Activated B cell treated with CpG ODN at 0.5 μM for 24 hours (primary cell): ENCODE measurements at regions not wholly inside any gene's neighbourhood (a gene's known extent, or its start where the extent isn't known, plus 50 kb on each side); places are given as distances from the start of the nearest gene placed in this dataset.

Experiments used
- ATAC-seq: fragments of 200-7000 bp; cut with Tn5 transposase; one replicate; pipeline ENCODE4 v1.10.0; 2021; ENCODE audit warnings: low read depth, mild to moderate bottlenecking, moderate library complexity
- CTCF ChIA-PET: fragments of 350-600 bp; sonication (Branson Sonifier 250); formaldehyde crosslinking; loops from one replicate; lab custom pipeline; 2021; ENCODE audit warnings: antibody characterized with exemption; lab: Charles Lee
- POLR2A ChIA-PET: fragments of 350-600 bp; sonication (Branson Sonifier 250); formaldehyde crosslinking; loops from one replicate; lab custom pipeline; 2021; ENCODE audit warnings: antibody characterized with exemption; lab: Charles Lee
- DNase-seq: peaks from one replicate; pipeline ENCODE4 v3.0.0; 2022
- H3K27ac Mint-ChIP-seq: one replicate; pipeline ENCODE4 v1.8.0; 2020; ENCODE audit warnings: mixed read lengths
- H3K27me3 Mint-ChIP-seq: one replicate; pipeline ENCODE4 v1.8.0; 2021; ENCODE audit warnings: mixed read lengths
- H3K36me3 Mint-ChIP-seq: one replicate; pipeline ENCODE4 v1.8.0; 2021; ENCODE audit warnings: low read depth, mixed read lengths
- H3K4me1 Mint-ChIP-seq: one replicate; pipeline ENCODE4 v1.8.0; 2021; ENCODE audit warnings: mixed read lengths
- H3K4me3 Mint-ChIP-seq: one replicate; pipeline ENCODE4 v1.8.0; 2020; ENCODE audit warnings: mild to moderate bottlenecking, mixed read lengths
- H3K9me3 Mint-ChIP-seq: one replicate; pipeline ENCODE4 v1.8.0; 2020; ENCODE audit warnings: mixed read lengths
- CTCF ChIP-seq: fragments of 200-600 bp; IDR thresholded peaks from one replicate; pipeline ENCODE4 v1.8.0; 2022; ENCODE audit warnings: antibody characterized with exemption, mild to moderate bottlenecking
- intact Hi-C: fragments of 100-400 bp; cut with micrococcal nuclease; formaldehyde crosslinking; loops from one replicate; pipeline ENCODE4 v1.15.1; 2024

- Mint-ChIP-seq H3K9me3 (peaks cover 9% of the 10 kb centered on the region), H3K27me3 (no peaks in the 10 kb centered on the region), H3K27ac (no peak overlapping the region), H3K4me3 (no peak overlapping the region), H3K4me1 (no peaks in the 10 kb centered on the region), H3K36me3 (no peaks in the 10 kb centered on the region)
- no peak for DNase-seq
- ATAC-seq = no peak
- ChIA-PET CTCF (no interaction called here), POLR2A (no interaction called here)
- intact Hi-C loops = no loop called here
- no peak for TF ChIP-seq CTCF
Measured at GRCh38 chr2:123207245-123207644, 817.8 kb upstream of the CNTNAP5 start.

DNA sequence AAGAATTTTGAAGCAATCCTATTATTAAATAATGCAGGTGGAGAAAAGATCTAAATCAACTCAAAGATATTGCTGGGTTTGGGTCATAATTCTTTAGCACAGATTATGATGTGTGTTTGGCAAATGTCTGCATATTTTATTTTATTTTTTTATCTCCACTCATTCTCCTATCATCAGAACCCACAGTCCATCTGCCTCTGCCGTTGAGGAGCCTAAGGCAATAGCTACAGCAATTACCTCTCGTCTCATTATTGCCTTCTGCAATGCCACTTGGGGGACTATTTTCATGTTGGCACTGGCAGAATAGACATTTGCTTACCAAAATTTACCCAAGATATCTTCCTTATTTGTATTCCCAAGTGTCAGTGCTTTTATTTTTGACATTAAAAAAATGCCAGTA is 815.9 kb upstream of the CNTNAP5 start:
- ATAC-seq (no peak), DNase-seq (no peak)
- no peaks in the 10 kb centered on the region for H3K36me3 Mint-ChIP-seq
- no peaks in the 10 kb centered on the region for H3K27me3 Mint-ChIP-seq
- no peaks in the 10 kb centered on the region for H3K4me1 Mint-ChIP-seq
- CTCF ChIA-PET = no interaction called here
- no peak overlapping the region for H3K27ac Mint-ChIP-seq
- H3K9me3 Mint-ChIP-seq = no peaks in the 10 kb centered on the region
- POLR2A ChIA-PET = no interaction called here
- intact Hi-C loops = no loop called here
- H3K4me3 Mint-ChIP-seq = no peak overlapping the region
- TF ChIP-seq CTCF = no peak

- Mint-ChIP-seq H3K9me3 (no peaks in the 10 kb centered on the region), H3K27ac (no peak overlapping the region), H3K4me1 (no peaks in the 10 kb centered on the region), H3K27me3 (no peaks in the 10 kb centered on the region), H3K4me3 (no peak overlapping the region), H3K36me3 (no peaks in the 10 kb centered on the region)
- TF ChIP-seq CTCF = no peak
- POLR2A ChIA-PET = no interaction called here
- DNase-seq (no peak), ATAC-seq (no peak)
- intact Hi-C loops = no loop called here
- CTCF ChIA-PET = no interaction called here
Measured at GRCh38 chr2:123211181-123211580, 813.9 kb upstream of the CNTNAP5 start.

- intact Hi-C loops = no loop called here
- no peak for DNase-seq
- ATAC-seq = no peak
- CTCF ChIA-PET = no interaction called here
- no peaks in the 10 kb centered on the region for H3K27me3 Mint-ChIP-seq
- no peak overlapping the region for H3K4me3 Mint-ChIP-seq
- no peak for TF ChIP-seq CTCF
- no peaks in the 10 kb centered on the region for H3K36me3 Mint-ChIP-seq
- no peaks in the 10 kb centered on the region for H3K4me1 Mint-ChIP-seq
- H3K9me3 Mint-ChIP-seq = peaks cover 6% of the 10 kb centered on the region
- H3K27ac Mint-ChIP-seq = no peak overlapping the region
- POLR2A ChIA-PET = no interaction called here
Measured at GRCh38 chr2:123245156-123245555, 779.9 kb upstream of the CNTNAP5 start.

DNA sequence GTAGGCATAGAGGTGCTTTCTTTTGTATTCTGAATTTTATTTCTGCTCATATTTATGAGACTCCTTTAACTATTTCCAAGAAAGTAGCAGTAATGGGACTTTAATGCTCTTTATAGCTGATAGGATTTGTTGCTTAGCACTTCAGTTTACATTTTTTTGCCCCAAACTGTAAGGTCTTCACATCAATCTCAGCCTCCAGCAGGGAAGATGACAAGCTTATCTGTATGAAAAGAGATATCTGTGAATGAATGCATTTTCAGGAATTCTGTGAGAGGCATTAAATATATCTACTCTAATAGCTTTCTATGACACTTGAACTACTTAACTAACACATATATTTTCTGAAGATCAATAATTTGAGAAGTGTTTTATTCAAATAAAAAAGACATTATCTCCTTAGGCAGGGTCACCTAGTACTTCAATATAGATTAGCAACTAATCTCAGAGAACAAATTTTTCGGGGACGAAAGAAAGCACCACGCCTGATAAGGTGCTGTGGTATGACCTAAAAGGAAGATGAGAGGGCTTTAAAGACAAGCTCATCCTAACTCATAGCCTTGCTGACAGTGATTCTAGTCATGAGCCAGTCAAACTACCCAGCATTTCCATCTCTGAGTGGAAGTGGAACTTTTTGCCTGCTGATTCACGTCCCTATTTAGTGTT is 766.1 kb upstream of the CNTNAP5 start:
- POLR2A ChIA-PET = no interaction called here
- Mint-ChIP-seq H3K4me1 (no peaks in the 10 kb centered on the region), H3K9me3 (peaks cover 21% of the 10 kb centered on the region), H3K27ac (no peak overlapping the region), H3K4me3 (no peak overlapping the region), H3K36me3 (no peaks in the 10 kb centered on the region), H3K27me3 (no peaks in the 10 kb centered on the region)
- CTCF ChIA-PET = no interaction called here
- no peak for ATAC-seq
- no peak for DNase-seq
- no peak for TF ChIP-seq CTCF
- intact Hi-C loops = no loop called here
